ENCODE measurements at regions not wholly inside any gene's neighbourhood (a gene's known extent, or its start where the extent isn't known, plus 50 kb on each side); places are given as distances from the start of the nearest gene placed in this dataset.

GRCh38 chr21:29403301-29403700 is 104.6 kb downstream of the BACH1 start:
- H3K9me1 ChIP-seq (ENCODE audit: control insufficient read depth, insufficient read depth, low read length), result no peaks in the 10 kb centered on the region
- no peaks in the 10 kb centered on the region for H3K9me3 ChIP-seq (replicated peaks; ENCODE audit: control insufficient read depth, insufficient read depth, low read depth, low read length)
- no peaks in the 10 kb centered on the region for H4K20me1 ChIP-seq (replicated peaks; ENCODE audit: control insufficient read depth, insufficient read depth, low read length)
- ATAC-seq, result no peak
- H3K36me3 ChIP-seq (ENCODE audit: control insufficient read depth, insufficient read depth, low read length), result no peaks in the 10 kb centered on the region
- H2AFZ ChIP-seq (ENCODE audit: low read depth, low read length), result no peak overlapping the region
- peaks cover 3 to 5% of the 10 kb centered on the region in 2 experiments; a peak in 4 of 5 replicates for H3K4me1 ChIP-seq (replicated peaks in 1 of 2; ENCODE audit: control insufficient read depth in 2 of 2, insufficient read depth in 2 of 2, low read length in 2 of 2)
- no peak overlapping the region for H3K4me3 ChIP-seq
- POLR2A ChIA-PET, result no interaction called here
- H3K9ac ChIP-seq (ENCODE audit: insufficient read depth in 1 of 2, low read depth in 2 of 2, low read length in 2 of 2), result no peak overlapping the region
- TF ChIP-seq RBBP5 (IDR thresholded peaks at IDR 0.05; ENCODE audit: borderline replicate concordance, insufficient read depth, low read length, poor library complexity, severe bottlenecking), result no peak
- no peak for TF ChIP-seq PBX2 (CRISPR knock-in tag; IDR thresholded peaks at IDR 0.05; ENCODE audit: low read depth)
- no peak for TF ChIP-seq PBX2 (tag; conservative IDR thresholded peaks at IDR 0.05; ENCODE audit: low read depth)
- TF ChIP-seq ARID2 (IDR thresholded peaks at IDR 0.05), result no peak
- TF ChIP-seq, protein P1, sequence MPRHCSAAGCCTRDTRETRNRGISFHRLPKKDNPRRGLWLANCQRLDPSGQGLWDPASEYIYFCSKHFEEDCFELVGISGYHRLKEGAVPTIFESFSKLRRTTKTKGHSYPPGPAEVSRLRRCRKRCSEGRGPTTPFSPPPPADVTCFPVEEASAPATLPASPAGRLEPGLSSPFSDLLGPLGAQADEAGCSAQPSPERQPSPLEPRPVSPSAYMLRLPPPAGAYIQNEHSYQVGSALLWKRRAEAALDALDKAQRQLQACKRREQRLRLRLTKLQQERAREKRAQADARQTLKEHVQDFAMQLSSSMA (CRISPR knock-in tag; IDR thresholded peaks at IDR 0.05), result no peak
- no peak for TF ChIP-seq ZNF3 (CRISPR knock-in tag; IDR thresholded peaks at IDR 0.05)
- TF ChIP-seq DLX4 (CRISPR knock-in tag; IDR thresholded peaks at IDR 0.05), result no peak
- no peak for TF ChIP-seq PHF8 (IDR thresholded peaks at IDR 0.05; ENCODE audit: borderline replicate concordance, low read length)
- no peak for TF ChIP-seq KAT2B (IDR thresholded peaks at IDR 0.05; ENCODE audit: low read depth, low read length)
- no peak for TF ChIP-seq U2AF2 (optimal IDR thresholded peaks at IDR 0.05; ENCODE audit: low read depth, low read length)
- TF ChIP-seq, protein P2, sequence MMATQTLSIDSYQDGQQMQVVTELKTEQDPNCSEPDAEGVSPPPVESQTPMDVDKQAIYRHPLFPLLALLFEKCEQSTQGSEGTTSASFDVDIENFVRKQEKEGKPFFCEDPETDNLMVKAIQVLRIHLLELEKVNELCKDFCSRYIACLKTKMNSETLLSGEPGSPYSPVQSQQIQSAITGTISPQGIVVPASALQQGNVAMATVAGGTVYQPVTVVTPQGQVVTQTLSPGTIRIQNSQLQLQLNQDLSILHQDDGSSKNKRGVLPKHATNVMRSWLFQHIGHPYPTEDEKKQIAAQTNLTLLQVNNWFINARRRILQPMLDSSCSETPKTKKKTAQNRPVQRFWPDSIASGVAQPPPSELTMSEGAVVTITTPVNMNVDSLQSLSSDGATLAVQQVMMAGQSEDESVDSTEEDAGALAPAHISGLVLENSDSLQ (IDR thresholded peaks at IDR 0.05), result no peak
- TF ChIP-seq HDGF (IDR thresholded peaks at IDR 0.05), result no peak
- no peak for TF ChIP-seq BMI1 (IDR thresholded peaks at IDR 0.05; ENCODE audit: low read length)
- no peak for TF ChIP-seq SP1 (CRISPR knock-in tag; IDR thresholded peaks at IDR 0.05)
- no peak for TF ChIP-seq TCFL5 (CRISPR knock-in tag; conservative IDR thresholded peaks at IDR 0.05)
- no peak for TF ChIP-seq LARP7 (IDR thresholded peaks at IDR 0.05)
- no peak for FAIRE-seq
- intact Hi-C loops (cut with micrococcal nuclease), result no loop called here
- H3K27me3 ChIP-seq (ENCODE audit: control insufficient read depth in 2 of 2, insufficient read depth in 2 of 2, low read length in 2 of 2), result no peaks in the 10 kb centered on the region
- BruUV-seq (replicated peaks), result no TSS peak
- in situ Hi-C loops (cut with MboI), result no loop called here
- DNase-seq (ENCODE audit: extremely low read depth in 1 of 4, low spot score in 3 of 4), result no peak
- no peak overlapping the region for H3K27ac ChIP-seq (ENCODE audit: extremely low read depth, low read depth, low read length)
- CTCF ChIA-PET (ENCODE audit: low intra/inter-chr PET ratio), result no interaction called here
- no peaks in the 10 kb centered on the region for H3K79me2 ChIP-seq (ENCODE audit: control insufficient read depth, insufficient read depth, low read length)
- H3K4me2 ChIP-seq (ENCODE audit: insufficient read depth, low read length), result no peak overlapping the region
